ENCODE measurements at regions not wholly inside any gene's neighbourhood (a gene's known extent, or its start where the extent isn't known, plus 50 kb on each side); places are given as distances from the start of the nearest gene placed in this dataset.

DNA sequence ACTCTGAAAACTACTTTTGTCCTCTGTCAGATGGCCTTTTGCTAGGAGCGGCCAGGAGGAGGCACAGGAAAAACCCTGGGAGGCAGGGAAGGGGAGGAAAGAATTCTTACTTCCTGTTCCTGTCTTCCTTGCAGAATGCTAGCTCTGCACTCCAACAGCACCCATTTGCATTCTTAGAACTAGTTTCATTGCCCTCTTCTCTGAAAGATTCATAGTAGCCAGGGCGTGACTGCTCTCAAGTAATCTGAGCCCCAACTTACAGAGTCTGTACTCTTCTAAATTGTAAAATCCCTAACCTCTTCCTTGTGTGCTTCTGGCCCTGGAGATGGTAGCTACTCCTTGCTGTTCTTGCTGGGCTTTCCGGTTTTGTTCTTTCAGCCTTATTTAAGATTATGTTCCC, 75.3 kb upstream of the STEAP1 start:
- H3K4me3 ChIP-seq (ENCODE audit: low read length) = no peak overlapping the region
- peaks cover 0 to 7% (median 0%) of the 10 kb centered on the region in 5 donors for H3K27me3 Mint-ChIP-seq
- no peak overlapping the region for H3K4me3 Mint-ChIP-seq
- ChIA-PET POLR2A (no interaction called here), CTCF (no interaction called here)
- H3K4me1 Mint-ChIP-seq = no peaks in the 10 kb centered on the region
- H3K27ac ChIP-seq (ENCODE audit: low read depth, low read length) = no peak overlapping the region
- no peaks in the 10 kb centered on the region for H3K9me3 ChIP-seq (ENCODE audit: control insufficient read depth in 2 of 3, low read length in 3 of 3)
- peaks cover 0 to 6% (median 0%) of the 10 kb centered on the region in 11 donors for H3K9me3 Mint-ChIP-seq
- intact Hi-C loops (cut with micrococcal nuclease) = no loop called here
- H3K27ac Mint-ChIP-seq = no peak overlapping the region
- no peaks in the 10 kb centered on the region for H3K36me3 Mint-ChIP-seq
- H3K4me1 ChIP-seq (ENCODE audit: control insufficient read depth in 2 of 2, insufficient read depth in 2 of 2, low read length in 2 of 2) = no peaks in the 10 kb centered on the region
- ATAC-seq (no peak), DNase-seq (no peak)
- H3K36me3 ChIP-seq (ENCODE audit: control insufficient read depth in 2 of 3, insufficient read depth in 3 of 3, low read length in 3 of 3) = no peaks in the 10 kb centered on the region
- no peaks in the 10 kb centered on the region for H3K27me3 ChIP-seq (ENCODE audit: control insufficient read depth in 2 of 2, insufficient read depth in 2 of 2, low read length in 2 of 2)

DNA sequence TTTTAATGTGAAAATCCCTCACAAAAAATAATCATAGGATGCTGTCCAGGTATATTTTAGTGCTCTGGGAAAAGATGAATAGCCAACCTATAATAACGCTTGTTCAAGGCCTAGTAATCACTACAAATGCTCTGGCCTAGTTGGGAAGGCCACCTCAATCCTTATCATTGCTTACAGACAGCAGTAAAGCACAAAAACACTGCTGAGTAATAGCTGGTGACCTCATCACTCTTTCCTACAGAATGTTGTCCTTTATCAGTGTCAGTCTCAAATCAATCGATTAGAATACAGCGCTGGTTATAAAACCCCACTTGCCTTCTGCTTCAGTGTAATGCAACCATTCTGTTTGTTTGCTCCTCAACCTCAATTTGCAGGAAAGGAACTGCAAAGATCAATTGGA, 72.6 kb upstream of the STEAP1 start:
- H3K27ac ChIP-seq (ENCODE audit: low read depth, low read length) = no peak overlapping the region
- POLR2A ChIA-PET = no interaction called here
- no peaks in the 10 kb centered on the region for H3K36me3 ChIP-seq (ENCODE audit: control insufficient read depth in 2 of 3, insufficient read depth in 3 of 3, low read length in 3 of 3)
- CTCF ChIA-PET = no interaction called here
- H3K4me1 ChIP-seq (ENCODE audit: control insufficient read depth in 2 of 2, insufficient read depth in 2 of 2, low read length in 2 of 2) = no peaks in the 10 kb centered on the region
- no peak for ATAC-seq
- no peaks in the 10 kb centered on the region for H3K9me3 ChIP-seq (ENCODE audit: control insufficient read depth in 2 of 3, low read length in 3 of 3)
- Mint-ChIP-seq H3K36me3 (no peaks in the 10 kb centered on the region), H3K9me3 (peaks cover 0 to 1% (median 0%) of the 10 kb centered on the region in 11 donors), H3K27me3 (peaks cover 0 to 19% (median 11%) of the 10 kb centered on the region in 5 donors), H3K4me3 (no peak overlapping the region), H3K4me1 (no peaks in the 10 kb centered on the region), H3K27ac (no peak overlapping the region)
- H3K4me3 ChIP-seq (ENCODE audit: low read length) = no peak overlapping the region
- no peak for DNase-seq
- intact Hi-C loops (cut with micrococcal nuclease) = no loop called here
- H3K27me3 ChIP-seq (ENCODE audit: control insufficient read depth in 2 of 2, insufficient read depth in 2 of 2, low read length in 2 of 2) = no peaks in the 10 kb centered on the region

DNA sequence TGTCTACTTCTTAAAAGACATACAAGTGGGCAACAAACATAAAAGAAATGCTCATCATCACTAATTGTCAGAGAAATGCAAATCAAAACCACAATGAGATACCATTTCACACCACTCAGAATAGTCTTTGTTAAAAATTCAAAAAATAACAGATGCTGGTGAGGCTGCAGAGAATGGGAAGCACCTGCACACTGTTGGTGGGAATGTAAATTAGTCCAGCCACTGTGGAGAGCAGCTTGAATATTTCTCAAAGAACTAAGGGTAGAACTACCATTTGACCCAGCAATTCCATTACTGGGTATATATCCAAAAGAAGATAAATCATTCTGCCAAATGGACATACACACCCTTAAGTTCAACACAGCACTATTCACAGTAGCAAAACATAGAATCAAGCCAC, 61.8 kb upstream of the STEAP1 start:
- no peaks in the 10 kb centered on the region for H3K9me3 ChIP-seq (ENCODE audit: control insufficient read depth in 2 of 3, low read length in 3 of 3)
- intact Hi-C loops (cut with micrococcal nuclease) = no loop called here
- ChIA-PET CTCF (no interaction called here), POLR2A (no interaction called here)
- no peaks in the 10 kb centered on the region for H3K36me3 Mint-ChIP-seq
- H3K27ac ChIP-seq (ENCODE audit: low read depth, low read length) = no peak overlapping the region
- no peak overlapping the region for H3K27ac Mint-ChIP-seq
- H3K4me1 Mint-ChIP-seq = no peaks in the 10 kb centered on the region
- H3K4me1 ChIP-seq (ENCODE audit: control insufficient read depth in 2 of 2, insufficient read depth in 2 of 2, low read length in 2 of 2) = no peaks in the 10 kb centered on the region
- no peak overlapping the region for H3K4me3 ChIP-seq (ENCODE audit: low read length)
- no peak for DNase-seq
- no peaks in the 10 kb centered on the region for H3K36me3 ChIP-seq (ENCODE audit: control insufficient read depth in 2 of 3, insufficient read depth in 3 of 3, low read length in 3 of 3)
- peaks cover 0 to 3% (median 0%) of the 10 kb centered on the region in 11 donors for H3K9me3 Mint-ChIP-seq
- no peaks in the 10 kb centered on the region for H3K27me3 ChIP-seq (ENCODE audit: control insufficient read depth in 2 of 2, insufficient read depth in 2 of 2, low read length in 2 of 2)
- ATAC-seq = no peak
- no peak overlapping the region for H3K4me3 Mint-ChIP-seq
- H3K27me3 Mint-ChIP-seq = peaks cover 0 to 25% (median 12%) of the 10 kb centered on the region in 5 donors

DNA sequence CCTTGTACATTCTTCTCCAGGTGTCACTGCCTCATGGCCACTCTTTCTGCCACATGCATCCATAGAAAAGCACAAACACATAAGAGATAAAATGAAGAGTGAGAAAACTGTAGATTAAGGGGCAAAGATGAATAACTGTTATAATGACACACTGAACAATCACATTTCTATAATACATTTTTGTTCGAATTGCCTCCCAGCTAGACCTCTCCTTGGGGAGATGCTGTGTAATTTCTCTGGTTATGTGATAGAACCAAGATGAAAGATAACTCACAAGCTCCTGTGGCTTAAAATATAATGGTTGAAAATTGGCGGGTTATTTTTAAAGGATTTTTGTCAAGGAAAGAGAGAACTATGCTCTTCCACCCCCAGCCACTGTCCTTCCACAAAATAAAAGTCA, 60.2 kb upstream of the STEAP1 start:
- Mint-ChIP-seq H3K27ac (no peak overlapping the region), H3K4me1 (no peaks in the 10 kb centered on the region), H3K27me3 (peaks cover 0 to 18% (median 10%) of the 10 kb centered on the region in 5 donors), H3K9me3 (peaks cover 0 to 3% (median 0%) of the 10 kb centered on the region in 11 donors), H3K4me3 (no peak overlapping the region), H3K36me3 (no peaks in the 10 kb centered on the region)
- Histone ChIP-seq H3K36me3 (ENCODE audit: control insufficient read depth in 2 of 3, insufficient read depth in 3 of 3, low read length in 3 of 3) (no peaks in the 10 kb centered on the region), H3K9me3 (ENCODE audit: control insufficient read depth in 2 of 3, low read length in 3 of 3) (no peaks in the 10 kb centered on the region), H3K4me1 (ENCODE audit: control insufficient read depth in 2 of 2, insufficient read depth in 2 of 2, low read length in 2 of 2) (no peaks in the 10 kb centered on the region), H3K27me3 (ENCODE audit: control insufficient read depth in 2 of 2, insufficient read depth in 2 of 2, low read length in 2 of 2) (no peaks in the 10 kb centered on the region), H3K27ac (ENCODE audit: low read depth, low read length) (no peak overlapping the region), H3K4me3 (ENCODE audit: low read length) (no peak overlapping the region)
- intact Hi-C loops (cut with micrococcal nuclease) = no loop called here
- ChIA-PET CTCF (interaction anchor here (0.5 kb wide), 1 partner anchor 656 kb away, joined by 3 read pairs; no protein-coding TSS in a partner anchor), POLR2A (no interaction called here)
- DNase-seq (no peak), ATAC-seq (no peak)
